Activated naive CD4-positive, alpha-beta T cell treated with anti-CD3 and anti-CD28 coated beads, Interleukin-2, amount 10 ng/mL, durations not matched to agents 7 days and 5 days (primary cell): ENCODE measurements at regions not wholly inside any gene's neighbourhood (a gene's known extent, or its start where the extent isn't known, plus 50 kb on each side); places are given as distances from the start of the nearest gene placed in this dataset.

ENCODE experiments used
- CTCF ChIA-PET: fragments of 350-600 bp; sonication (Branson Sonifier 250); formaldehyde crosslinking; loops from one replicate; lab custom pipeline; 2021; ENCODE audit warnings: antibody characterized with exemption; lab: Charles Lee
- DNase-seq: peaks from one replicate; pipeline ENCODE4 v3.0.0-alpha.2; 2020
- H3K27ac Mint-ChIP-seq: one replicate; pipeline ENCODE4 v1.8.0; 2021; ENCODE audit warnings: mild to moderate bottlenecking, moderate library complexity, mixed read lengths
- H3K27me3 Mint-ChIP-seq: one replicate; pipeline ENCODE4 v1.8.0; 2021; ENCODE audit warnings: mild to moderate bottlenecking, mixed read lengths
- H3K36me3 Mint-ChIP-seq: one replicate; pipeline ENCODE4 v1.8.0; 2021; ENCODE audit warnings: mixed read lengths
- H3K4me1 Mint-ChIP-seq: one replicate; pipeline ENCODE4 v1.8.0; 2021; ENCODE audit warnings: mixed read lengths
- H3K4me3 Mint-ChIP-seq: one replicate; pipeline ENCODE4 v1.8.0; 2021; ENCODE audit warnings: mild to moderate bottlenecking, moderate library complexity, mixed read lengths
- H3K9me3 Mint-ChIP-seq: one replicate; pipeline ENCODE4 v1.8.0; 2021; ENCODE audit warnings: mixed read lengths

DNA sequence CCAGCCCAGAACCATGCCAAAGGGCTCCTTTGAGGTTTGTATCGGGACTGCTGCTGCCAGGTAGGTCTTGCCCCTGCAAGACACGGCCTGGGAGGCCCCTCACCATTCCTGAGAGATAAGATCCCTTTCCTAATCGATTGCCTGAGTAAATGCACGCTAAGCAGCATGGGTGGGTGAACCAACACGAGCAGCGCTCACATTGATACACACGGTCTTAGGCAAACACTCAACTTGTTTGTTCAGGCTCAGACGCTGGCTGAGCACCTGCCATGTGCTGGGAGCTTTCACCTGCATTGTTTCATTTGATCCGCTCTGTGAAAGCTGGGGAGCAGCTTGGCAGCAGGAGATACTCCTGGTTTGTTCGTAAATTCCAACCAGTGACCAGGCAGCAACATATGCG lies 76.9 kb upstream of the NEURL1B start:
- H3K9me3 Mint-ChIP-seq = no peaks in the 10 kb centered on the region
- H3K4me3 Mint-ChIP-seq = no peak overlapping the region
- H3K36me3 Mint-ChIP-seq = no peaks in the 10 kb centered on the region
- peaks cover 19% of the 10 kb centered on the region for H3K27me3 Mint-ChIP-seq
- no peak for DNase-seq
- no peaks in the 10 kb centered on the region for H3K4me1 Mint-ChIP-seq
- CTCF ChIA-PET = no interaction called here
- no peak overlapping the region for H3K27ac Mint-ChIP-seq

DNA sequence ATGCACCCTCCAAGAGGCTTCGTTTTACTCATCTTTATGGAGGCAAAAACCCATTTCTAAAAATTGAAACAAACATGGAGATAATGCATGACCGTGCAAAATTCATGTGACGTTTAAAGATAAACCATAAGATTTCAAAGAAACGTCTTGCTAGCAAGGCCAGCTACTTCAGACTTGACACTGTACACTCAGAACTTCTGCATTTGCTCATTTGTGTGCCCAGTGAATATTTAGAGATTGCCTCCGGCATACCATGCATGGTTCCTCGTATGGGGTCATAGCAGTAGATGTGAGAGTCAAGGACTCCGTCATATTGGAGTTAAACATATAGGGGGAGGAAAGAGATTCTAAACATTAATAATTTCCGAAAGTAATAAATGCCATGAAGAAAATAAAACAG lies 78.6 kb upstream of the NEURL1B start:
- Mint-ChIP-seq H3K4me1 (no peaks in the 10 kb centered on the region), H3K36me3 (no peaks in the 10 kb centered on the region), H3K27me3 (peaks cover 33% of the 10 kb centered on the region), H3K27ac (no peak overlapping the region), H3K4me3 (no peak overlapping the region), H3K9me3 (no peaks in the 10 kb centered on the region)
- CTCF ChIA-PET = no interaction called here
- DNase-seq = no peak

GRCh38 chr5:172561151-172561550 lies 79.9 kb upstream of the NEURL1B start:
- H3K4me1 Mint-ChIP-seq = no peaks in the 10 kb centered on the region
- no peaks in the 10 kb centered on the region for H3K36me3 Mint-ChIP-seq
- CTCF ChIA-PET = no interaction called here
- H3K4me3 Mint-ChIP-seq = no peak overlapping the region
- H3K27ac Mint-ChIP-seq = no peak overlapping the region
- H3K9me3 Mint-ChIP-seq = no peaks in the 10 kb centered on the region
- H3K27me3 Mint-ChIP-seq = peaks cover 33% of the 10 kb centered on the region
- no peak for DNase-seq

- no peak overlapping the region for H3K4me3 Mint-ChIP-seq
- H3K9me3 Mint-ChIP-seq = no peaks in the 10 kb centered on the region
- H3K27me3 Mint-ChIP-seq = peaks cover 26% of the 10 kb centered on the region
- CTCF ChIA-PET = no interaction called here
- H3K4me1 Mint-ChIP-seq = no peaks in the 10 kb centered on the region
- no peaks in the 10 kb centered on the region for H3K36me3 Mint-ChIP-seq
- DNase-seq = no peak
- H3K27ac Mint-ChIP-seq = no peak overlapping the region
These were observed 81.8 kb upstream of the NEURL1B start for GRCh38 chr5:172559004-172559932.

- Mint-ChIP-seq H3K36me3 (no peaks in the 10 kb centered on the region), H3K27ac (no peak overlapping the region), H3K4me3 (no peak overlapping the region), H3K4me1 (no peaks in the 10 kb centered on the region), H3K9me3 (no peaks in the 10 kb centered on the region), H3K27me3 (peaks cover 21% of the 10 kb centered on the region)
- no peak for DNase-seq
- CTCF ChIA-PET = no interaction called here
These were observed 82.7 kb upstream of the NEURL1B start for GRCh38 chr5:172558076-172558976.

DNA sequence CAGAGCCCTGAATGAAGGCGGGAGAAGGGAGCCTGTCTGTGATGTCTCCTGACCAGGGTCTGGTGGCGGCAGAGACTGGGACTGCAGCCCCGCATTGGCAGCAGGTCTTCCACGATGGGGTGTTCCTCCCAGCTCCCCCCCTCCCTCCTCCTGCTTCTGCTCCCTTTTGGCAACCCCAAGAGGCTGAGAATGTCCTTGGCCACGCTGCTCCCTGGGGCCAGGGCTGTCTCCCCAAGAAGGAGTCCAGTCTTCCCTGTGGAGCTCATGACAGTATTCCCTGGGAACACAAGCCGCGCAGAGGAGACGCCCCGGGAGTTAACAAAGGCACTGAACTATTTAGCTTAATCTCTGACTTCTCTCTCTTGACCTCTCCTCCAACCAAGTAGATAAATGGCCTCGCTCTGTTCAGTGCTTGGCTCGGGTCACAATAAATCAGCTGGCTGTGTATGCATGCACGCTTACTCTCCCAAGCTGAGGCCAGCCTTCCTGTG lies 84.0 kb upstream of the NEURL1B start:
- Mint-ChIP-seq H3K4me3 (no peak overlapping the region), H3K27ac (no peak overlapping the region), H3K4me1 (no peaks in the 10 kb centered on the region), H3K9me3 (no peaks in the 10 kb centered on the region), H3K27me3 (peaks cover 15% of the 10 kb centered on the region), H3K36me3 (no peaks in the 10 kb centered on the region)
- DNase-seq = no peak
- CTCF ChIA-PET = no interaction called here

- Mint-ChIP-seq H3K27me3 (peaks cover 15% of the 10 kb centered on the region), H3K36me3 (no peaks in the 10 kb centered on the region), H3K27ac (no peak overlapping the region), H3K4me3 (no peak overlapping the region), H3K4me1 (no peaks in the 10 kb centered on the region), H3K9me3 (no peaks in the 10 kb centered on the region)
- CTCF ChIA-PET = no interaction called here
- no peak for DNase-seq
These were observed 84.8 kb upstream of the NEURL1B start for GRCh38 chr5:172556262-172556661.

- Mint-ChIP-seq H3K9me3 (no peaks in the 10 kb centered on the region), H3K4me1 (no peaks in the 10 kb centered on the region), H3K27me3 (peaks cover 15% of the 10 kb centered on the region), H3K27ac (no peak overlapping the region), H3K4me3 (no peak overlapping the region), H3K36me3 (no peaks in the 10 kb centered on the region)
- no peak for DNase-seq
- CTCF ChIA-PET = no interaction called here
These were observed 86.5 kb upstream of the NEURL1B start for GRCh38 chr5:172554562-172554961.

DNA sequence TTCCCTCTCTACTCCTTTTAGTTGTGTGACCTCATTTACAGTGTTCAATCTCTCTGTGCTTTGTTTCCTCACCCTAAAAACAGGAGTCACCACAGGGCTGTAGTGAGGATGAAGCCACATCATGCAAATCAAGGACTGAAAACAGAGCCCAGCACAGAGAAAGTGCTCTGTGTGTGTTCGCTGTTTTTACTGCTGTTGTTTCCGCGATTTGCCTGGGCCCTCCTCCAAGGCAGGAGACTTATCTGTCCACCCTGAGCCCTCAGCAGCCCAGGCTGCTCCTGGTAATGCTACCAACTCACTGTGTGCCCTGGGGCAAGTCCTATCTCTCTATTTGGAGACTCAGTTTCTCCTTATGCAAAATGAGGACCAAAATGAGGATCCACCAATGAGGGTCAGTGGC lies 87.2 kb upstream of the NEURL1B start:
- H3K36me3 Mint-ChIP-seq = no peaks in the 10 kb centered on the region
- H3K9me3 Mint-ChIP-seq = no peaks in the 10 kb centered on the region
- no peak overlapping the region for H3K27ac Mint-ChIP-seq
- H3K4me1 Mint-ChIP-seq = no peaks in the 10 kb centered on the region
- H3K4me3 Mint-ChIP-seq = no peak overlapping the region
- H3K27me3 Mint-ChIP-seq = peaks cover 11% of the 10 kb centered on the region
- CTCF ChIA-PET = no interaction called here
- no peak for DNase-seq

GRCh38 chr5:172553167-172553566 lies 87.9 kb upstream of the NEURL1B start:
- H3K27ac Mint-ChIP-seq = no peak overlapping the region
- H3K27me3 Mint-ChIP-seq = peaks cover 4% of the 10 kb centered on the region
- H3K4me3 Mint-ChIP-seq = no peak overlapping the region
- no peaks in the 10 kb centered on the region for H3K4me1 Mint-ChIP-seq
- no peaks in the 10 kb centered on the region for H3K36me3 Mint-ChIP-seq
- H3K9me3 Mint-ChIP-seq = no peaks in the 10 kb centered on the region
- DNase-seq = no peak
- CTCF ChIA-PET = no interaction called here

DNA sequence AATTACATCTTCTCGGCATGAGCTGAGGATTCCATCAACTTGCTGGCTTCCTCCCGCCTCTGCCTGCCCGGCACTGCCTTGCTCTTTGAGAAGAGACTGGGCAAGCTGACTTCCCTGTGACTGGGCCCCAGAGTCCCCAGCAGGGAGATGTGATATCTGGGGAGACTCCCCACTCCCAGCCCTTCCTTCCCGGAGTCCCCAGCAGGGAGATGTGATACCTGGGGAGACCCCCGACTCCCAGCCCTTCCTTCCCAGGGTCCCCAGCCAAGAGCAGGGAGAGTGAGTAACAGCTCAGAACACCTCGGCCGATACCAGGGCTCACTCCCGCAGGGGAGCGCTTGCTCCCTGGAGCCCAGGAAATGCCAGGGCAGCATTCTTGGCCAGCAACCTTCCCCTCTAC lies 90.1 kb upstream of the NEURL1B start:
- H3K36me3 Mint-ChIP-seq = no peaks in the 10 kb centered on the region
- H3K4me1 Mint-ChIP-seq = no peaks in the 10 kb centered on the region
- no peak for DNase-seq
- H3K9me3 Mint-ChIP-seq = no peaks in the 10 kb centered on the region
- no peak overlapping the region for H3K4me3 Mint-ChIP-seq
- CTCF ChIA-PET = no interaction called here
- H3K27ac Mint-ChIP-seq = no peak overlapping the region
- H3K27me3 Mint-ChIP-seq = no peaks in the 10 kb centered on the region

DNA sequence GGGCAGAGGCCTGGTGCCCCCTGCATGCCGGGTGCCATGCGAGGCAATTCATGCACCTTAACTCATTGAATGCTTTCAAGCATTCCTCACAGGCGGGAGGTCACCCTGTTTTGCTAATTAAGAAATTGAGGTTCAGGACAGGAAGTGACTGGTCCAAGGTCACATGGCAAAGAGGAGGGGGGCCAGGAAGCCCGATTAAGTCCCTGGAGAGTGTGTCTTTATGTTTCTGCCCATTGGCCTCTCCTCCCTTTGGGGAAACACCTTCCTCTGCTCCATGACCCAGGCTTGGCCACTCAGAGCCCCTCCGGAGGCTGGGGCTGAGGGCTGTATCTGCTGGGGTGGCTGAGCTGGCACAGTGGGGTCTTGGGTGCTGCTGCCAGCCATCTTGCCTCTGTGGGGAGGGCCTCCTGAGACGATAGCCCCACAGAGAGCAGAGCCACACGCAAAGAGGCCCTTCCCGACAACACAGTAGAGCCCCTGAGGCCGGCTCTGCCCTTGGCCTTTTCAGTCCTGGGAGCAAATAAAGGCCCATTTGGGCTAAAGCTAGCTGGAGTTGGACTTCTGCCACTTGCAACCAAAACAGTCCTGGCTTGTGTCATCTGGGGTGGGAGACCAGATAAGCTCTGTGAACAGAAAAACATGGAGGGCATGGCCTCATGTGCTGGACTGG lies 90.8 kb upstream of the NEURL1B start:
- no peak for DNase-seq

GRCh38 chr5:172549696-172550095 lies 91.4 kb upstream of the NEURL1B start:
- Mint-ChIP-seq H3K27me3 (peaks cover 6% of the 10 kb centered on the region), H3K9me3 (no peaks in the 10 kb centered on the region), H3K4me1 (no peaks in the 10 kb centered on the region), H3K27ac (no peak overlapping the region), H3K4me3 (no peak overlapping the region), H3K36me3 (no peaks in the 10 kb centered on the region)
- no peak for DNase-seq
- CTCF ChIA-PET = no interaction called here

More for the DNA sequence above, 90.8 kb upstream of the NEURL1B start:
- Mint-ChIP-seq H3K27me3 (peaks cover 2% of the 10 kb centered on the region), H3K4me1 (no peaks in the 10 kb centered on the region), H3K9me3 (no peaks in the 10 kb centered on the region), H3K36me3 (no peaks in the 10 kb centered on the region), H3K27ac (no peak overlapping the region), H3K4me3 (no peak overlapping the region)
- CTCF ChIA-PET = no interaction called here

GRCh38 chr5:172548981-172549687 lies 91.9 kb upstream of the NEURL1B start:
- DNase-seq = no peak
- Mint-ChIP-seq H3K27ac (no peak overlapping the region), H3K9me3 (no peaks in the 10 kb centered on the region), H3K36me3 (no peaks in the 10 kb centered on the region), H3K4me3 (no peak overlapping the region), H3K27me3 (peaks cover 6% of the 10 kb centered on the region), H3K4me1 (no peaks in the 10 kb centered on the region)
- CTCF ChIA-PET = no interaction called here
